Transverse colon (tissue), 4 donors: ENCODE measurements at regions not wholly inside any gene's neighbourhood (a gene's known extent, or its start where the extent isn't known, plus 50 kb on each side); places are given as distances from the start of the nearest gene placed in this dataset.

ENCODE experiments used
- CTCF ChIP-seq, 5 experiments: fragments of 200-600 bp in 3 of 5; fragments of 450-650 bp in 2 of 5; sonication (generic) in 3 of 5; IDR thresholded peaks; 1 replicate in 2 of 5; 2 replicates in 3 of 5; pipeline ENCODE4 v1.5.1; 2016 to 2017; ENCODE audit warnings: antibody characterized with exemption in 5 of 5, inconsistent platforms in 3 of 5, mild to moderate bottlenecking in 2 of 5, moderate library complexity in 1 of 5
- POLR2A ChIP-seq: fragments of 450-650 bp; IDR thresholded peaks from one replicate; pipeline ENCODE4 v1.6.1; 2016; ENCODE audit warnings: antibody characterized with exemption, mild to moderate bottlenecking, moderate library complexity
- POLR2AphosphoS5 ChIP-seq, 3 donors: sonication (generic); formaldehyde crosslinking; IDR thresholded peaks; one replicate each; pipeline ENCODE4 v1.6.1; 2016; ENCODE audit warnings: antibody characterized with exemption in 3 of 3

- TF ChIP-seq CTCF (IDR thresholded peaks at IDR 0.05) (no peak), POLR2AphosphoS5 (IDR thresholded peaks at IDR 0.05) (no peak), POLR2A (no peak)
These were observed 89.9 kb upstream of the FBN2 start for GRCh38 chr5:128627939-128628338.
